Mucosa of descending colon (tissue), 3 donors: ENCODE measurements at regions not wholly inside any gene's neighbourhood (a gene's known extent, or its start where the extent isn't known, plus 50 kb on each side); places are given as distances from the start of the nearest gene placed in this dataset.

Experiments used
- ATAC-seq: fragments of 200-7000 bp; cut with Tn5 transposase; one replicate; pipeline ENCODE4 v1.9.1; 2020; ENCODE audit warnings: mild to moderate bottlenecking, moderate library complexity
- DNase-seq, 3 donors: peaks; one replicate each; pipeline ENCODE4 v3.0.0-alpha.2; 2020
- H3K36me3 ChIP-seq: fragments of 200-600 bp; one replicate; pipeline ENCODE4 v1.8.0; 2021; ENCODE audit warnings: low read depth, mild to moderate bottlenecking
- H3K4me1 ChIP-seq: fragments of 200-600 bp; one replicate; pipeline ENCODE4 v1.8.0; 2021; ENCODE audit warnings: low read depth, mild to moderate bottlenecking
- H3K4me3 ChIP-seq: fragments of 200-600 bp; one replicate; pipeline ENCODE4 v1.8.0; 2021; ENCODE audit warnings: mild to moderate bottlenecking
- H3K9me3 ChIP-seq: fragments of 200-600 bp; one replicate; pipeline ENCODE4 v1.8.0; 2021; ENCODE audit warnings: mild to moderate bottlenecking
- CTCF ChIP-seq: fragments of 200-600 bp; IDR thresholded peaks from one replicate; pipeline ENCODE4 v1.8.0; 2022; ENCODE audit warnings: antibody characterized with exemption, mild to moderate bottlenecking
- intact Hi-C, 2 donors: fragments of 100-400 bp; cut with DNase I in 1 of 2; cut with micrococcal nuclease in 1 of 2; formaldehyde crosslinking; loops; one replicate each; pipeline versions ENCODE4 v1.11.0 to v1.11.1; 2022; cut with DNase I, micrococcal nuclease
- donor health status: DM: no; HTN: no; CAD: no; lungs with moderate emphysema.
- donor health status: DM: no; HTN: no; CAD: no.
- donor health status: DM: no; HTN: yes; CAD: no.

- H3K36me3 ChIP-seq: no peaks in the 10 kb centered on the region
- no peaks in the 10 kb centered on the region for H3K9me3 ChIP-seq
- no peak for TF ChIP-seq CTCF
- intact Hi-C loops: no loop called here
- H3K4me3 ChIP-seq: no peak overlapping the region
- ATAC-seq: no peak
- no peaks in the 10 kb centered on the region for H3K4me1 ChIP-seq
- no peak for DNase-seq
These were observed 632.5 kb downstream of the SLCO4C1 start for GRCh38 chr5:101663543-101663942.

GRCh38 chr5:101662263-101662662 is 633.8 kb downstream of the SLCO4C1 start:
- ATAC-seq (no peak), DNase-seq (no peak)
- Histone ChIP-seq H3K4me1 (no peaks in the 10 kb centered on the region), H3K4me3 (no peak overlapping the region), H3K36me3 (no peaks in the 10 kb centered on the region), H3K9me3 (no peaks in the 10 kb centered on the region)
- intact Hi-C loops: no loop called here
- no peak for TF ChIP-seq CTCF

- DNase-seq: no peak
- Histone ChIP-seq H3K4me1 (no peaks in the 10 kb centered on the region), H3K9me3 (no peaks in the 10 kb centered on the region), H3K36me3 (no peaks in the 10 kb centered on the region), H3K4me3 (no peak overlapping the region)
- no peak for TF ChIP-seq CTCF
- ATAC-seq: no peak
- intact Hi-C loops: no loop called here
These were observed 637.7 kb downstream of the SLCO4C1 start for GRCh38 chr5:101658433-101658832.

- ATAC-seq (no peak), DNase-seq (no peak)
- Histone ChIP-seq H3K4me3 (no peak overlapping the region), H3K9me3 (no peaks in the 10 kb centered on the region), H3K36me3 (no peaks in the 10 kb centered on the region), H3K4me1 (no peaks in the 10 kb centered on the region)
- no peak for TF ChIP-seq CTCF
- intact Hi-C loops: no loop called here
These were observed 642.1 kb downstream of the SLCO4C1 start for GRCh38 chr5:101653996-101654395.

- intact Hi-C loops: no loop called here
- DNase-seq (no peak), ATAC-seq (no peak)
- Histone ChIP-seq H3K4me1 (no peaks in the 10 kb centered on the region), H3K9me3 (no peaks in the 10 kb centered on the region), H3K36me3 (no peaks in the 10 kb centered on the region), H3K4me3 (no peak overlapping the region)
- TF ChIP-seq CTCF: no peak
These were observed 648.2 kb downstream of the SLCO4C1 start for GRCh38 chr5:101647861-101648260.

- DNase-seq: no peak
- ATAC-seq: no peak
- H3K36me3 ChIP-seq: no peaks in the 10 kb centered on the region
- no peaks in the 10 kb centered on the region for H3K9me3 ChIP-seq
- no peaks in the 10 kb centered on the region for H3K4me1 ChIP-seq
- intact Hi-C loops: no loop called here
- H3K4me3 ChIP-seq: no peak overlapping the region
- TF ChIP-seq CTCF: no peak
These were observed 652.3 kb downstream of the SLCO4C1 start for GRCh38 chr5:101643794-101644193.
